HG02870 (cell line): ENCODE measurements at regions not wholly inside any gene's neighbourhood (a gene's known extent, or its start where the extent isn't known, plus 50 kb on each side); places are given as distances from the start of the nearest gene placed in this dataset.

Experiments used
- ATAC-seq: cut with Tn5 transposase; IDR thresholded peaks from one replicate; pipeline ENCODE4 v1.9.1; 2021; ENCODE audit warnings: mild to moderate bottlenecking, moderate library complexity; ENCODE audit not compliant: unreplicated experiment

GRCh38 chr14:101098641-101099040 lies 195.1 kb upstream of the RTL1 start:
- no peak for ATAC-seq

- ATAC-seq = no peak
Observed at GRCh38 chr14:101101456-101102056, 198.0 kb upstream of the RTL1 start.

- no peak for ATAC-seq
Observed at GRCh38 chr14:101102875-101103274, 199.4 kb upstream of the RTL1 start.

GRCh38 chr14:101103321-101103901 lies 199.9 kb upstream of the RTL1 start:
- ATAC-seq = no peak

- ATAC-seq = no peak
Observed at GRCh38 chr14:101104485-101104884, 201.0 kb upstream of the RTL1 start.

GRCh38 chr14:101105045-101105444 lies 201.5 kb upstream of the RTL1 start:
- no peak for ATAC-seq

- no peak for ATAC-seq
Observed at GRCh38 chr14:101108579-101109346, 205.2 kb upstream of the RTL1 start.

- no peak for ATAC-seq
Observed at GRCh38 chr14:101109347-101109638, 205.8 kb upstream of the RTL1 start.

GRCh38 chr14:101109981-101110728 lies 206.6 kb upstream of the RTL1 start:
- ATAC-seq = no peak

- no peak for ATAC-seq
Observed at GRCh38 chr14:101110729-101111619, 207.5 kb upstream of the RTL1 start.

- ATAC-seq = no peak
Observed at GRCh38 chr14:101111620-101112290, 208.2 kb upstream of the RTL1 start.

GRCh38 chr14:101112351-101113107 lies 209.0 kb upstream of the RTL1 start:
- no peak for ATAC-seq

- ATAC-seq = no peak
Observed at GRCh38 chr14:101113108-101113612, 209.6 kb upstream of the RTL1 start.

- no peak for ATAC-seq
Observed at GRCh38 chr14:101113835-101114725, 210.6 kb upstream of the RTL1 start.

GRCh38 chr14:101114726-101115515 lies 211.4 kb upstream of the RTL1 start:
- ATAC-seq = no peak

GRCh38 chr14:101115652-101116051 lies 212.1 kb upstream of the RTL1 start:
- no peak for ATAC-seq

- ATAC-seq = no peak
Observed at GRCh38 chr14:101116065-101116464, 212.5 kb upstream of the RTL1 start.
